ENCODE measurements at regions not wholly inside any gene's neighbourhood (a gene's known extent, or its start where the extent isn't known, plus 50 kb on each side); places are given as distances from the start of the nearest gene placed in this dataset.
A peak's percentile ranks its signal among the peaks of the same experiment; 100 is the strongest.

DNA sequence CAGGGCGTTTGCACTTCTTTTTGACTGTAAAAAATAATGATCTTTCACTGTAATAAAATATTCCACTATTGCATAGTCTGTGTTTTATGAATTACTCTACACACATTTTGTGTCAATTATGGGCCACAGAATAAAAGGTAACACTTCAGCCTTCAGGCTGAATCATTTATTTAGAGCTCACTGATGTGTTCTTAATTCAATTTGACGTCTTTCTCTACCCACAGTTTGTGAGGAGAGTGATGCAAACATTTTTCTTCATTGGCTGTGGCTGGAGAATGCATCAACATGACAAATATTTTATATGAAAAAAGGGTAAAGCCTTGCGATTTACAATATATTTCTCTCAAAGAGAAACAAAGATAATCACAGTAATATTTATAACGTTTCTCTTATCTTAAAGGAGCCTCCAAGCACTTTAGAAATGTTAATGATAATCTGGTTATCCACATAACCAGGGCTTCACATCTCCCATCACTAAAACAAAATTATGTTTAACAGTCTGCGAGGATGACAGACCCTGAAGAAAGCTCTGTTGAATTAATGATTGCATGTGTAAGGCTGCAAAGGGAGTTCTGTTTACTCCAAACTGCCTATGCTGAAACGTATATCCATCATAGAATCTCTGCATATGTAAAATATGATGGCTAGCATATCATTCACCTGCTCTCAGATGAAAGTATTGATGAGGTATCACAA, 951.3 kb downstream of the ZPLD1 start:
- no peak overlapping the region for H3K4me2 ChIP-seq (ENCODE audit: insufficient read depth, low read length, poor library complexity, severe bottlenecking)
- no peak overlapping the region for H3K4me3 ChIP-seq (ENCODE audit: low read length in 2 of 2)
- no peaks in the 10 kb centered on the region for H3K9me3 ChIP-seq (replicated peaks in 1 of 2; ENCODE audit: control insufficient read depth in 2 of 2, insufficient read depth in 1 of 2, low read depth in 1 of 2, low read length in 2 of 2)
- H3K18ac ChIP-seq (ENCODE audit: low read length): no peak overlapping the region
- no peak overlapping the region for H3K27ac ChIP-seq (replicated peaks; ENCODE audit: low read length)
- H3K27me3 ChIP-seq (ENCODE audit: control insufficient read depth in 3 of 3, insufficient read depth in 3 of 3, low read depth in 1 of 3, low read length in 3 of 3): no peaks in the 10 kb centered on the region
- no peak overlapping the region for H2BK15ac ChIP-seq (ENCODE audit: low read length)
- H3K23ac ChIP-seq (ENCODE audit: low read depth, low read length, poor library complexity): no peak overlapping the region
- peaks cover 0 to 1% of the 10 kb centered on the region in 2 donors for H3K4me1 ChIP-seq (ENCODE audit: control insufficient read depth in 2 of 2, insufficient read depth in 1 of 2, low read depth in 1 of 2, low read length in 2 of 2)
- DNase-seq (ENCODE audit: low spot score): peak; percentile 3
- H3K4ac ChIP-seq (ENCODE audit: low read length): no peak overlapping the region
- H4K8ac ChIP-seq (ENCODE audit: low read depth, low read length): no peak overlapping the region
- H2AK5ac ChIP-seq (ENCODE audit: low read depth, low read length): no peak overlapping the region
- no CpG with 5 or more reads among the region's 6 CpGs for WGBS, 2 donors (ENCODE audit: extremely low coverage in 2 of 2, insufficient read length in 2 of 2, insufficient replicate concordance in 1 of 2)
- H3K9ac ChIP-seq (ENCODE audit: low read depth, low read length, poor library complexity): no peak overlapping the region
- no peak overlapping the region for H2BK12ac ChIP-seq (ENCODE audit: low read length)
- H3K79me1 ChIP-seq (ENCODE audit: low read depth, low read length): no peaks in the 10 kb centered on the region
- H3K36me3 ChIP-seq (replicated peaks in 1 of 2; ENCODE audit: control insufficient read depth in 2 of 2, insufficient read depth in 2 of 2, low read length in 2 of 2): no peaks in the 10 kb centered on the region
- H2BK5ac ChIP-seq (ENCODE audit: low read length): no peak overlapping the region
- H2AFZ ChIP-seq (ENCODE audit: low read length): no peak overlapping the region
- H3K14ac ChIP-seq (ENCODE audit: low read length): no peak overlapping the region
- no peak overlapping the region for H4K91ac ChIP-seq (ENCODE audit: low read depth, low read length, poor library complexity)
- H2BK120ac ChIP-seq (ENCODE audit: low read depth, low read length): no peak overlapping the region

- Histone ChIP-seq H3K4me1 (ENCODE audit: control insufficient read depth in 2 of 2, insufficient read depth in 1 of 2, low read depth in 1 of 2, low read length in 2 of 2) (peaks cover 0 to 1% of the 10 kb centered on the region in 2 donors), H2BK15ac (ENCODE audit: low read length) (no peak overlapping the region), H3K4me3 (ENCODE audit: low read length in 2 of 2) (no peak overlapping the region), H3K4me2 (ENCODE audit: insufficient read depth, low read length, poor library complexity, severe bottlenecking) (no peak overlapping the region), H3K9ac (ENCODE audit: low read depth, low read length, poor library complexity) (no peak overlapping the region), H3K36me3 (replicated peaks in 1 of 2; ENCODE audit: control insufficient read depth in 2 of 2, insufficient read depth in 2 of 2, low read length in 2 of 2) (no peaks in the 10 kb centered on the region), H3K79me1 (ENCODE audit: low read depth, low read length) (no peaks in the 10 kb centered on the region), H2BK5ac (ENCODE audit: low read length) (no peak overlapping the region), H3K4ac (ENCODE audit: low read length) (no peak overlapping the region), H4K8ac (ENCODE audit: low read depth, low read length) (no peak overlapping the region), H3K27me3 (ENCODE audit: control insufficient read depth in 3 of 3, insufficient read depth in 3 of 3, low read depth in 1 of 3, low read length in 3 of 3) (no peaks in the 10 kb centered on the region), H2BK120ac (ENCODE audit: low read depth, low read length) (no peak overlapping the region), H3K27ac (replicated peaks; ENCODE audit: low read length) (no peak overlapping the region), H4K91ac (ENCODE audit: low read depth, low read length, poor library complexity) (no peak overlapping the region), H3K14ac (ENCODE audit: low read length) (no peak overlapping the region), H2AFZ (ENCODE audit: low read length) (peak overlapping the region; percentile 24), H3K23ac (ENCODE audit: low read depth, low read length, poor library complexity) (no peak overlapping the region), H3K9me3 (replicated peaks in 1 of 2; ENCODE audit: control insufficient read depth in 2 of 2, insufficient read depth in 1 of 2, low read depth in 1 of 2, low read length in 2 of 2) (no peaks in the 10 kb centered on the region), H3K18ac (ENCODE audit: low read length) (no peak overlapping the region), H2BK12ac (ENCODE audit: low read length) (no peak overlapping the region), H2AK5ac (ENCODE audit: low read depth, low read length) (no peak overlapping the region)
- WGBS, 2 donors (ENCODE audit: extremely low coverage in 2 of 2, insufficient read length in 2 of 2, insufficient replicate concordance in 1 of 2): no CpG with 5 or more reads among the region's 2 CpGs
- DNase-seq (ENCODE audit: low spot score): no peak
These were observed 953.4 kb downstream of the ZPLD1 start for GRCh38 chr3:103388214-103388613.

- no peak overlapping the region for H4K91ac ChIP-seq (ENCODE audit: low read depth, low read length, poor library complexity)
- no peak overlapping the region for H2BK12ac ChIP-seq (ENCODE audit: low read length)
- no peak overlapping the region for H3K14ac ChIP-seq (ENCODE audit: low read length)
- no peak overlapping the region for H4K8ac ChIP-seq (ENCODE audit: low read depth, low read length)
- H3K18ac ChIP-seq (ENCODE audit: low read length): no peak overlapping the region
- H3K4ac ChIP-seq (ENCODE audit: low read length): no peak overlapping the region
- H2BK120ac ChIP-seq (ENCODE audit: low read depth, low read length): no peak overlapping the region
- no peak overlapping the region for H2BK15ac ChIP-seq (ENCODE audit: low read length)
- H3K36me3 ChIP-seq (replicated peaks in 1 of 2; ENCODE audit: control insufficient read depth in 2 of 2, insufficient read depth in 2 of 2, low read length in 2 of 2): no peaks in the 10 kb centered on the region
- H2AFZ ChIP-seq (ENCODE audit: low read length): no peak overlapping the region
- H3K27me3 ChIP-seq (ENCODE audit: control insufficient read depth in 3 of 3, insufficient read depth in 3 of 3, low read depth in 1 of 3, low read length in 3 of 3): no peaks in the 10 kb centered on the region
- WGBS, 2 donors (ENCODE audit: extremely low coverage in 2 of 2, insufficient read length in 2 of 2, insufficient replicate concordance in 1 of 2): no CpG with 5 or more reads among the region's 1 CpG
- no peak overlapping the region for H3K4me2 ChIP-seq (ENCODE audit: insufficient read depth, low read length, poor library complexity, severe bottlenecking)
- no peaks in the 10 kb centered on the region for H3K9me3 ChIP-seq (replicated peaks in 1 of 2; ENCODE audit: control insufficient read depth in 2 of 2, insufficient read depth in 1 of 2, low read depth in 1 of 2, low read length in 2 of 2)
- H3K9ac ChIP-seq (ENCODE audit: low read depth, low read length, poor library complexity): no peak overlapping the region
- no peak overlapping the region for H3K4me3 ChIP-seq (ENCODE audit: low read length in 2 of 2)
- peaks cover 0 to 1% of the 10 kb centered on the region in 2 donors for H3K4me1 ChIP-seq (ENCODE audit: control insufficient read depth in 2 of 2, insufficient read depth in 1 of 2, low read depth in 1 of 2, low read length in 2 of 2)
- DNase-seq (ENCODE audit: low spot score): no peak
- no peak overlapping the region for H3K23ac ChIP-seq (ENCODE audit: low read depth, low read length, poor library complexity)
- H2BK5ac ChIP-seq (ENCODE audit: low read length): no peak overlapping the region
- H2AK5ac ChIP-seq (ENCODE audit: low read depth, low read length): no peak overlapping the region
- H3K27ac ChIP-seq (replicated peaks; ENCODE audit: low read length): no peak overlapping the region
- no peaks in the 10 kb centered on the region for H3K79me1 ChIP-seq (ENCODE audit: low read depth, low read length)
These were observed 954.5 kb downstream of the ZPLD1 start for GRCh38 chr3:103389356-103389755.

- H2BK12ac ChIP-seq (ENCODE audit: low read length): no peak overlapping the region
- WGBS, 2 donors (ENCODE audit: extremely low coverage in 2 of 2, insufficient read length in 2 of 2, insufficient replicate concordance in 1 of 2): no CpG with 5 or more reads among the region's 4 CpGs
- H3K27ac ChIP-seq (replicated peaks; ENCODE audit: low read length): no peak overlapping the region
- H3K4me3 ChIP-seq (ENCODE audit: low read length in 2 of 2): no peak overlapping the region
- H2BK120ac ChIP-seq (ENCODE audit: low read depth, low read length): no peak overlapping the region
- H4K91ac ChIP-seq (ENCODE audit: low read depth, low read length, poor library complexity): no peak overlapping the region
- H3K4me1 ChIP-seq (ENCODE audit: control insufficient read depth in 2 of 2, insufficient read depth in 1 of 2, low read depth in 1 of 2, low read length in 2 of 2): no peaks in the 10 kb centered on the region
- H2AFZ ChIP-seq (ENCODE audit: low read length): no peak overlapping the region
- no peak overlapping the region for H3K4ac ChIP-seq (ENCODE audit: low read length)
- H3K14ac ChIP-seq (ENCODE audit: low read length): no peak overlapping the region
- no peak overlapping the region for H2BK15ac ChIP-seq (ENCODE audit: low read length)
- no peaks in the 10 kb centered on the region for H3K79me1 ChIP-seq (ENCODE audit: low read depth, low read length)
- H3K23ac ChIP-seq (ENCODE audit: low read depth, low read length, poor library complexity): no peak overlapping the region
- no peak overlapping the region for H3K18ac ChIP-seq (ENCODE audit: low read length)
- no peak overlapping the region for H3K9ac ChIP-seq (ENCODE audit: low read depth, low read length, poor library complexity)
- H3K4me2 ChIP-seq (ENCODE audit: insufficient read depth, low read length, poor library complexity, severe bottlenecking): no peak overlapping the region
- H3K27me3 ChIP-seq (ENCODE audit: control insufficient read depth in 3 of 3, insufficient read depth in 3 of 3, low read depth in 1 of 3, low read length in 3 of 3): no peaks in the 10 kb centered on the region
- no peak overlapping the region for H2AK5ac ChIP-seq (ENCODE audit: low read depth, low read length)
- no peaks in the 10 kb centered on the region for H3K36me3 ChIP-seq (replicated peaks in 1 of 2; ENCODE audit: control insufficient read depth in 2 of 2, insufficient read depth in 2 of 2, low read length in 2 of 2)
- DNase-seq (ENCODE audit: low spot score): no peak
- H4K8ac ChIP-seq (ENCODE audit: low read depth, low read length): no peak overlapping the region
- H2BK5ac ChIP-seq (ENCODE audit: low read length): no peak overlapping the region
- no peaks in the 10 kb centered on the region for H3K9me3 ChIP-seq (replicated peaks in 1 of 2; ENCODE audit: control insufficient read depth in 2 of 2, insufficient read depth in 1 of 2, low read depth in 1 of 2, low read length in 2 of 2)
These were observed 958.8 kb downstream of the ZPLD1 start for GRCh38 chr3:103393395-103394186.
